ENCODE measurements at regions not wholly inside any gene's neighbourhood (a gene's known extent, or its start where the extent isn't known, plus 50 kb on each side); places are given as distances from the start of the nearest gene placed in this dataset.

DNA sequence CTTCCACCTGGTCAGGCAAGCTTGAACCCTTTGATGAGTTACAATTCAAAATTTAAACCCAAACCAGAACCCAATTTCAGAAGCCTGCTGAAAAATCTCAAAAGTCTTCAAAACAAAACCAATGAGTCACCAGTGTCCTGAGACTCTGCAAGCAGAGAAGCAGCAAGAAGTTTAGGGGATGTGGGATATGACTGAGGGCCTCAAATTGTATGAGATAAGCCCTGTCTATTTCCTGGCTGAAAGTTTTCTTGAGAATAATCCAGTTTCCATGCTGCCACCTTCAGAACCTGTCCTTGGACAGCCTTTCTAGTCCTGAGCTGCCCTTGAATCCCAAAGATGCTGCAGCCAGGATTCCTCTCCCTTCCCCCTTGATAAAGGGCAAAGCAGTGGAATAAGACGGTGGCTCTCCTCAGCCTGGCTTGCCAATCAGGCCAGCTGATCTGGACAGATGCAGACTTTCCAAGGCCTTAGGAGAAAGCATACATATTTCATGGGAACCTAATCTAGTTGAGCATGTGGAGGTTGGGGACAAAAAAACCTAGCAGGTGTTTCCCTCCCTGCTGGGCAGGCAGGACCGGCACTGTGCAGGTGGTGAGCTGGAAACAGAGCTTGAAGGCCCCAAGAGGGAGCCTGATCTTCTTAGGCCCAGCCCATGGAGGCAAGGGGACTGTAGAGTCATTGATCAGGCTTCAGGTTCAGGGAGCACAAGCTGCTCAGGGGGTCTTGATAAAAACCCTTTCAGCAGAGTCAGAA is 278.0 kb upstream of the MGAT5 start:
- no peaks in the 10 kb centered on the region for H3K9me3 ChIP-seq
- no peak overlapping the region for H3K4me3 ChIP-seq
- intact Hi-C loops (cut with DNase I): no loop called here
- H3K36me3 ChIP-seq: no peaks in the 10 kb centered on the region
- no peaks in the 10 kb centered on the region for H3K27me3 ChIP-seq
- no peak overlapping the region for H3K27ac ChIP-seq
- TF ChIP-seq, protein P1, sequence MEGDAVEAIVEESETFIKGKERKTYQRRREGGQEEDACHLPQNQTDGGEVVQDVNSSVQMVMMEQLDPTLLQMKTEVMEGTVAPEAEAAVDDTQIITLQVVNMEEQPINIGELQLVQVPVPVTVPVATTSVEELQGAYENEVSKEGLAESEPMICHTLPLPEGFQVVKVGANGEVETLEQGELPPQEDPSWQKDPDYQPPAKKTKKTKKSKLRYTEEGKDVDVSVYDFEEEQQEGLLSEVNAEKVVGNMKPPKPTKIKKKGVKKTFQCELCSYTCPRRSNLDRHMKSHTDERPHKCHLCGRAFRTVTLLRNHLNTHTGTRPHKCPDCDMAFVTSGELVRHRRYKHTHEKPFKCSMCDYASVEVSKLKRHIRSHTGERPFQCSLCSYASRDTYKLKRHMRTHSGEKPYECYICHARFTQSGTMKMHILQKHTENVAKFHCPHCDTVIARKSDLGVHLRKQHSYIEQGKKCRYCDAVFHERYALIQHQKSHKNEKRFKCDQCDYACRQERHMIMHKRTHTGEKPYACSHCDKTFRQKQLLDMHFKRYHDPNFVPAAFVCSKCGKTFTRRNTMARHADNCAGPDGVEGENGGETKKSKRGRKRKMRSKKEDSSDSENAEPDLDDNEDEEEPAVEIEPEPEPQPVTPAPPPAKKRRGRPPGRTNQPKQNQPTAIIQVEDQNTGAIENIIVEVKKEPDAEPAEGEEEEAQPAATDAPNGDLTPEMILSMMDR (IDR thresholded peaks at IDR 0.05): no peak
- DNase-seq: no peak
- no peaks in the 10 kb centered on the region for H3K4me1 ChIP-seq
- ATAC-seq: no peak

DNA sequence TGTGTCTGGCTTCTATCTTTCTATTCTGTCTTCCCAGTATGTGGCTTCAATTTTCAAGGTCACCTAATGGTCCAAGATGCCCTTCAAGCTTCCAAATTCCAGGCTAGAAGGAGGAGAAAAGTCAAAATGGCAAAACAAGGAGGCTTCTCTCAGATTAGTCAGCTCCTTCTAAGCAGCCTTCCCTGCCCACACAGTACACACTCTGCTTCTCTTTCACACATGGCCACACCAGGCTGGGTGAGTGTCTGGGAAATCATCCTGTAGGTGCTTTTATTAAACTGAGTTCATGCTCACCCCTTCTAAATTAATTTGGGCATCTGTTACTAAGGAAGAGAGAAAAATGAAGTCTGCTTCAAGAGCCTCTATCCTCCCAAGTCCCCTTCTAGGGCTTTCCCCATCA is 277.2 kb upstream of the MGAT5 start:
- ATAC-seq (no peak), DNase-seq (no peak)
- H3K4me1 ChIP-seq: no peaks in the 10 kb centered on the region
- no peak overlapping the region for H3K27ac ChIP-seq
- no peaks in the 10 kb centered on the region for H3K36me3 ChIP-seq
- H3K9me3 ChIP-seq: no peaks in the 10 kb centered on the region
- H3K4me3 ChIP-seq: no peak overlapping the region
- TF ChIP-seq, protein P1 (IDR thresholded peaks at IDR 0.05): no peak
- intact Hi-C loops (cut with DNase I): no loop called here
- H3K27me3 ChIP-seq: no peaks in the 10 kb centered on the region

DNA sequence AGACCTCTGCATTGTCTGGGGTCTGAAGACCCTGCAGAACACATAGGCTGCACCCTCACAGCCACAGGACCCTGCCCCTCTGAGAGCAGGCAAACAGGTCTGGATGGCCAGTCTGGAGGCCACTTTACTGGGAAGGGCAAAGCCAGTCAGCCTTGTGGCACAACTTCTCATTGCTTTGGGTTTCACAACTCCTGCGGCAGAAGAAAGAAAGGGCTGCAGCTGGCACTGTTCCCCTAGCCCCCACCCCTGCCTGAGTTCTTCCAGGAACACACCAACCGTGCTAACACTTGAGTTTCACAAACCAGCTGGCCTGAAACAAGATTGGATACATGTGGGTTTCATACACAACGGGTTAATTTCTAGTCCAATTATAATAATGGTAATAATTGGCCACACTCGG is 276.5 kb upstream of the MGAT5 start:
- intact Hi-C loops (cut with DNase I): no loop called here
- TF ChIP-seq, protein P1 (IDR thresholded peaks at IDR 0.05): no peak
- Histone ChIP-seq H3K27me3 (no peaks in the 10 kb centered on the region), H3K27ac (no peak overlapping the region), H3K4me1 (no peaks in the 10 kb centered on the region), H3K36me3 (no peaks in the 10 kb centered on the region), H3K4me3 (no peak overlapping the region), H3K9me3 (no peaks in the 10 kb centered on the region)
- ATAC-seq: peak; percentile 45
- DNase-seq: no peak

DNA sequence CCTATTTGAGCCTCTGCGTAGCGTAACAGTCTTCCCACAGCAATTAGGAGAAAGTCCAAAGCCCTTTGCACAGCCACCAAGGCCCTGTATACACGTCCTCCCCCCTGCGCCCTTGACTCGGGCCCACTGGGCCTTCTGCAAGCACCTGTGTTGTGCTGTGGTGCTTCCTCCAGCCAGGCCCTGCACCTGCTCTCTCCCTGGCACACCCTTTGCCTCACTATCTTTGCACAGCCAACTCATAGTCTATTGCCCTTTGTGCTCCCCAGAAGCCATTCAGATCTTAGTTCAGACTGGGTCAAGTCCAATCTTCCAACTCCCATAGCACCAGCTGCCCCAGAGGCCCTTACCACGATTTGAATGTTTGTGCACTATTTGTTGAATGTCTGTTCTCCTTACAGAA is 271.6 kb upstream of the MGAT5 start:
- Histone ChIP-seq H3K27ac (no peak overlapping the region), H3K4me1 (no peaks in the 10 kb centered on the region), H3K36me3 (no peaks in the 10 kb centered on the region), H3K4me3 (no peak overlapping the region), H3K9me3 (no peaks in the 10 kb centered on the region), H3K27me3 (no peaks in the 10 kb centered on the region)
- ATAC-seq (no peak), DNase-seq (no peak)
- intact Hi-C loops (cut with DNase I): no loop called here
- TF ChIP-seq, protein P1 (IDR thresholded peaks at IDR 0.05): no peak

DNA sequence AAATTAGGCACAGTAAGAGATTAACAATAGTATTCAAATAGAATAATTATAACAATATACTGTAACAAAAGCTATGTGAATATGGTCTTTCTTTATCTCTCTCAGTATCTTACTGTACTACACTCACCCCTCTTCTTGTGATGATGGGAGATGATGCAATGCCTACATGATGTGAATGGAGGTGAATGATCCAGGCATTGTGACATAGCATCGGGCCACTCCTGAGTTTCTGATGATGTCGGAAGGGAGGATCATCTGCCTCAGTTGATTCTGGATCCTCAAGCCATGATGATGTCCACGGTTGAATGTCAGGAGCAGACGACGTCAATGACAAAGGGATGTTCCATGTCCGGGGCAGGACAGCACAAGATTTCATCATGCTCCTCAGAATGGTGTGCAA is 268.3 kb upstream of the MGAT5 start:
- Histone ChIP-seq H3K27ac (no peak overlapping the region), H3K36me3 (no peaks in the 10 kb centered on the region), H3K4me1 (no peaks in the 10 kb centered on the region), H3K4me3 (no peak overlapping the region), H3K27me3 (no peaks in the 10 kb centered on the region), H3K9me3 (no peaks in the 10 kb centered on the region)
- ATAC-seq (no peak), DNase-seq (no peak)
- intact Hi-C loops (cut with DNase I): no loop called here
- TF ChIP-seq, protein P1 (IDR thresholded peaks at IDR 0.05): no peak
